ENCODE measurements at regions not wholly inside any gene's neighbourhood (a gene's known extent, or its start where the extent isn't known, plus 50 kb on each side); places are given as distances from the start of the nearest gene placed in this dataset.

DNA sequence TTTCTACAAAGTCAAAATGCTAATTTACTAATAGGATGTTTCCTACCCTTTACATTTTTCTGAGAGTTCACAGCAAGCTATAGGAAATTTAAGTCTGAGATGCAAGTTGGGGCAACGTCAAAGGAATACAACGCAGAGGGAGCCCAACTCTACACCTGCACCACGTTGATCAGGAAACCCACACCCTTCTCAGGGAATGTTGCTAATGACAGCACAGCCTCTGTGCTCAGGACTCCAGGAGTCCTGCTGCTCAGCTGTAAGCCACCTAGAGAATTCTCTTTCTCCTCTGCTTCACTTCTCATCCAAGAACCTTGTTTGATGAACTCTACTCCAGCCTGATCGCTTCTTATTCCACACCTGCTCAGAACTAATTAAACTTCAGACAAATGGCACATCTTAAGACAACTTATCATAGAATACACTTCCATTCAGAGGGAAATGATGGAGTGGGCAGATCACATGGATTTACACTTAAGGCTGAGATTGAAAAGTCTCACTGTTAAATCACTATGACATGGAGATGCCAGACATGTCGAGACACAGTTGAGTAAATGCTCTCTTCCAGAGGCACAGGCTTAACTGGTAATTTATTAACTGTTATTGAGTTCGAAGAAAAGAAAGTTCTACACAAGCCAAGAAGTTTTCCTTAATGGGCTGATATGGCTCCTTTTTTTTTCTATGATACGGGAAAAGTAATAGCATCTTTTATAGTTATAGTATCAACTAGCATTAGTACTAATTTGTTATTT lies 811.6 kb upstream of the ARGLU1 start:
- H3K9me3 ChIP-seq (ENCODE audit: control insufficient read depth, insufficient read depth, low read length) = no peaks in the 10 kb centered on the region
- TF ChIP-seq, protein P1, sequence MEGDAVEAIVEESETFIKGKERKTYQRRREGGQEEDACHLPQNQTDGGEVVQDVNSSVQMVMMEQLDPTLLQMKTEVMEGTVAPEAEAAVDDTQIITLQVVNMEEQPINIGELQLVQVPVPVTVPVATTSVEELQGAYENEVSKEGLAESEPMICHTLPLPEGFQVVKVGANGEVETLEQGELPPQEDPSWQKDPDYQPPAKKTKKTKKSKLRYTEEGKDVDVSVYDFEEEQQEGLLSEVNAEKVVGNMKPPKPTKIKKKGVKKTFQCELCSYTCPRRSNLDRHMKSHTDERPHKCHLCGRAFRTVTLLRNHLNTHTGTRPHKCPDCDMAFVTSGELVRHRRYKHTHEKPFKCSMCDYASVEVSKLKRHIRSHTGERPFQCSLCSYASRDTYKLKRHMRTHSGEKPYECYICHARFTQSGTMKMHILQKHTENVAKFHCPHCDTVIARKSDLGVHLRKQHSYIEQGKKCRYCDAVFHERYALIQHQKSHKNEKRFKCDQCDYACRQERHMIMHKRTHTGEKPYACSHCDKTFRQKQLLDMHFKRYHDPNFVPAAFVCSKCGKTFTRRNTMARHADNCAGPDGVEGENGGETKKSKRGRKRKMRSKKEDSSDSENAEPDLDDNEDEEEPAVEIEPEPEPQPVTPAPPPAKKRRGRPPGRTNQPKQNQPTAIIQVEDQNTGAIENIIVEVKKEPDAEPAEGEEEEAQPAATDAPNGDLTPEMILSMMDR (IDR thresholded peaks at IDR 0.05) = no peak
- no peak overlapping the region for H3K4me3 ChIP-seq (ENCODE audit: low read length)
- H3K27ac ChIP-seq (ENCODE audit: low read length) = no peak overlapping the region
- DNase-seq (no peak), ATAC-seq (no peak)
- Mint-ChIP-seq H3K4me1 (no peaks in the 10 kb centered on the region), H3K9me3 (peaks cover 5 to 6% of the 10 kb centered on the region in 2 donors), H3K27ac (no peak overlapping the region), H3K36me3 (no peaks in the 10 kb centered on the region), H3K27me3 (ENCODE audit: low read depth in 2 of 2) (no peaks in the 10 kb centered on the region), H3K4me3 (no peak overlapping the region)
- no peaks in the 10 kb centered on the region for H3K36me3 ChIP-seq (ENCODE audit: control insufficient read depth, insufficient read depth, low read length)
- H3K4me1 ChIP-seq (ENCODE audit: control insufficient read depth, insufficient read depth, low read length) = no peaks in the 10 kb centered on the region
- intact Hi-C loops (cut with micrococcal nuclease) = no loop called here
- no peaks in the 10 kb centered on the region for H3K27me3 ChIP-seq (ENCODE audit: control insufficient read depth, insufficient read depth, low read length)
- WGBS (ENCODE audit: insufficient coverage) = 78% methylated on average over 6 of the region's 7 CpGs

- Histone ChIP-seq H3K4me1 (ENCODE audit: control insufficient read depth, insufficient read depth, low read length) (no peaks in the 10 kb centered on the region), H3K27me3 (ENCODE audit: control insufficient read depth, insufficient read depth, low read length) (no peaks in the 10 kb centered on the region), H3K4me3 (ENCODE audit: low read length) (no peak overlapping the region), H3K9me3 (ENCODE audit: control insufficient read depth, insufficient read depth, low read length) (no peaks in the 10 kb centered on the region), H3K27ac (ENCODE audit: low read length) (no peak overlapping the region), H3K36me3 (ENCODE audit: control insufficient read depth, insufficient read depth, low read length) (no peaks in the 10 kb centered on the region)
- DNase-seq (no peak), ATAC-seq (no peak)
- peaks cover 2 to 3% of the 10 kb centered on the region in 2 donors for H3K9me3 Mint-ChIP-seq
- H3K4me3 Mint-ChIP-seq = no peak overlapping the region
- no peak overlapping the region for H3K27ac Mint-ChIP-seq
- intact Hi-C loops (cut with micrococcal nuclease) = no loop called here
- H3K36me3 Mint-ChIP-seq = no peaks in the 10 kb centered on the region
- no peaks in the 10 kb centered on the region for H3K4me1 Mint-ChIP-seq
- no peaks in the 10 kb centered on the region for H3K27me3 Mint-ChIP-seq (ENCODE audit: low read depth in 2 of 2)
- TF ChIP-seq, protein P1 (IDR thresholded peaks at IDR 0.05) = no peak
- WGBS (ENCODE audit: insufficient coverage) = 77% methylated on average over 6 of the region's 6 CpGs
These were observed 808.6 kb upstream of the ARGLU1 start for GRCh38 chr13:107376341-107377125.

GRCh38 chr13:107375701-107376340 lies 807.9 kb upstream of the ARGLU1 start:
- no peaks in the 10 kb centered on the region for H3K36me3 Mint-ChIP-seq
- peaks cover 2 to 3% of the 10 kb centered on the region in 2 donors for H3K9me3 Mint-ChIP-seq
- Histone ChIP-seq H3K27ac (ENCODE audit: low read length) (no peak overlapping the region), H3K4me1 (ENCODE audit: control insufficient read depth, insufficient read depth, low read length) (no peaks in the 10 kb centered on the region), H3K9me3 (ENCODE audit: control insufficient read depth, insufficient read depth, low read length) (no peaks in the 10 kb centered on the region), H3K27me3 (ENCODE audit: control insufficient read depth, insufficient read depth, low read length) (no peaks in the 10 kb centered on the region), H3K36me3 (ENCODE audit: control insufficient read depth, insufficient read depth, low read length) (no peaks in the 10 kb centered on the region), H3K4me3 (ENCODE audit: low read length) (no peak overlapping the region)
- no peak overlapping the region for H3K27ac Mint-ChIP-seq
- no peak overlapping the region for H3K4me3 Mint-ChIP-seq
- 95% methylated on average over 2 of the region's 4 CpGs for WGBS (ENCODE audit: insufficient coverage)
- TF ChIP-seq, protein P1 (IDR thresholded peaks at IDR 0.05) = no peak
- no peaks in the 10 kb centered on the region for H3K27me3 Mint-ChIP-seq (ENCODE audit: low read depth in 2 of 2)
- ATAC-seq (no peak), DNase-seq (no peak)
- H3K4me1 Mint-ChIP-seq = no peaks in the 10 kb centered on the region
- intact Hi-C loops (cut with micrococcal nuclease) = no loop called here

Measured in natural killer cell (primary cell).